Kidney (tissue), 13 donors: ENCODE measurements at regions not wholly inside any gene's neighbourhood (a gene's known extent, or its start where the extent isn't known, plus 50 kb on each side); places are given as distances from the start of the nearest gene placed in this dataset.

Experiments
- DNase-seq, 5 donors: peaks; one replicate each; pipeline ENCODE4 v3.0.0-alpha.2; 2013 to 2020
- FAIRE-seq: peaks from 2 replicates; lab custom pipeline; 2012; peaks lifted over from hg19 to GRCh38; lab: Jason Lieb, UNC
- H3K27ac ChIP-seq, 2 donors: one replicate each; pipeline ENCODE4 v1.7.0; 2013; ENCODE audit warnings: low read depth in 2 of 2, low read length in 2 of 2, inconsistent platforms in 1 of 2
- H3K27me3 ChIP-seq: one replicate; pipeline ENCODE4 v1.7.1; 2013; ENCODE audit warnings: low read length, inconsistent platforms; ENCODE audit not compliant: control insufficient read depth, insufficient read depth
- H3K36me3 ChIP-seq, 3 donors: one replicate each; pipeline versions ENCODE4 v1.7.0 to v1.7.1; 2013; ENCODE audit warnings: low read length in 3 of 3, control low read depth in 1 of 3, inconsistent platforms in 1 of 3; ENCODE audit not compliant: insufficient read depth in 3 of 3, control insufficient read depth in 2 of 3
- H3K4me1 ChIP-seq, 3 donors: one replicate each; pipeline versions ENCODE4 v1.7.0 to v1.7.1; 2013; ENCODE audit warnings: low read length in 3 of 3, inconsistent platforms in 1 of 3, low read depth in 1 of 3; ENCODE audit not compliant: control insufficient read depth in 2 of 3, insufficient read depth in 2 of 3
- H3K4me3 ChIP-seq, 3 donors: one replicate each; pipeline versions ENCODE4 v1.7.0 to v1.8.1; 2013; ENCODE audit warnings: low read length in 3 of 3, control low read depth in 1 of 3, inconsistent platforms in 1 of 3
- H3K9ac ChIP-seq, 3 donors: one replicate each; pipeline versions ENCODE4 v1.7.0 to v1.7.1; 2013; ENCODE audit warnings: low read length in 3 of 3, control low read depth in 1 of 3, inconsistent platforms in 1 of 3
- H3K9me3 ChIP-seq, 3 donors: one replicate each; pipeline versions ENCODE4 v1.7.0 to v1.7.1; 2013; ENCODE audit warnings: low read length in 3 of 3, control low read depth in 1 of 3, inconsistent platforms in 1 of 3; ENCODE audit not compliant: control insufficient read depth in 2 of 3, insufficient read depth in 1 of 3
- CTCF ChIP-seq: IDR thresholded peaks from 3 replicates; pipeline ENCODE4 v1.5.1; 2012; ENCODE audit warnings: mild to moderate bottlenecking, moderate library complexity, borderline replicate concordance; ENCODE audit not compliant: insufficient read depth; ENCODE audit errors: extremely low read depth
- intact Hi-C: fragments of 100-400 bp; cut with DNase I; formaldehyde crosslinking; loops from one replicate; pipeline ENCODE4 v1.11.1; 2022
- donor health status: control.
- donor health status: control.
- donor health status: control.
- donor health status: control.
- donor health status: control.
- donor health status: DM: yes; HTN: yes; CAD: no.
- donor health status: Normal renal cell carcinoma (clear cell type).

DNA sequence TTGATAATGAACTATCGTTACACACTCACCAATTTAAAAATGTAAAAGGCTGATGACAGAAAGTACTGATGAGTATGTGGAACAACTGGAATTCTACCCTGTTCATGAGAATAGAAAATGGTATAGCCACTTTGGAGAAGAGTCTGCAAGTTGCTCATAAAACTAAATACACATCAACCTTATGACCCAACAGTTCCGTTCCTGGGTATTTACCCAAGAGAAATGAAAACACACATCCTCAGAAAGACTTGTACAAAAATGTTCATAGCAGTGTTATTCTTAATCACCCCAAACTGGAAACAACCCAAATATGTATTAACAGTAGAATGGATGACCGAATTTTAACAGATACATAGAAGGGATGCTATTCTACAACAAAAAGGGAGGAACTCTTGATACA, 145.7 kb upstream of the LRFN2 start:
- TF ChIP-seq CTCF = no peak
- no peak for FAIRE-seq

GRCh38 chr6:40728643-40729042, 141.5 kb upstream of the LRFN2 start:
- Histone ChIP-seq H3K9me3 (no peaks in the 10 kb centered on the region), H3K4me3 (no peak overlapping the region), H3K27ac (no peak overlapping the region), H3K4me1 (no peaks in the 10 kb centered on the region), H3K27me3 (no peaks in the 10 kb centered on the region), H3K9ac (no peak overlapping the region), H3K36me3 (no peaks in the 10 kb centered on the region)
- no peak for DNase-seq
- no peak for FAIRE-seq
- intact Hi-C loops = no loop called here
- no peak for TF ChIP-seq CTCF

More for the DNA sequence above, 145.7 kb upstream of the LRFN2 start:
- Histone ChIP-seq H3K4me1 (no peaks in the 10 kb centered on the region), H3K9me3 (no peaks in the 10 kb centered on the region), H3K4me3 (no peak overlapping the region), H3K36me3 (no peaks in the 10 kb centered on the region), H3K9ac (no peak overlapping the region), H3K27ac (no peak overlapping the region), H3K27me3 (no peaks in the 10 kb centered on the region)
- no peak for DNase-seq
- intact Hi-C loops = no loop called here

DNA sequence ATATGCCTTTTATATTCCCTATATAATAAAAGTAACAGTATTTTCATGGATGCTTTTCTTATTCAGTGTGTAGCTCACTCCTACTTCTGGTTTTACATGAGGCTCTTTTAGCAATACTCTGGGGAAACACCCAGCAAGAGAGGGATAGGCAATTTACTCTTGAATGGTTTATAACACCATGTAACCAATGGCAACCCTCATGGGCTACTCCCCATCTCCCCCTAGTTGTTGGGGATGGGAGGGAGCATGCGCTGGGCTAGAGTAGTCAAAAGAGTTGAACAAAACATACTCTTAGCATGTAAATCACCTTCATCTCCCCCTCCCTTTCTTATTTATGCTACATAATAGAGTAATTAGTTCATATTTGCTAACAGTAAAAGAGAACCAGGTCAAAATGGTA, 140.1 kb upstream of the LRFN2 start:
- DNase-seq (no peak), FAIRE-seq (no peak)
- no peak overlapping the region for H3K4me3 ChIP-seq
- no peaks in the 10 kb centered on the region for H3K36me3 ChIP-seq
- H3K27me3 ChIP-seq = no peaks in the 10 kb centered on the region
- TF ChIP-seq CTCF = no peak
- no peaks in the 10 kb centered on the region for H3K9me3 ChIP-seq
- H3K4me1 ChIP-seq = no peaks in the 10 kb centered on the region
- intact Hi-C loops = no loop called here
- H3K9ac ChIP-seq = no peak overlapping the region
- H3K27ac ChIP-seq = no peak overlapping the region

- Histone ChIP-seq H3K9ac (no peak overlapping the region), H3K4me1 (no peaks in the 10 kb centered on the region), H3K9me3 (no peaks in the 10 kb centered on the region), H3K27me3 (no peaks in the 10 kb centered on the region), H3K36me3 (no peaks in the 10 kb centered on the region), H3K4me3 (no peak overlapping the region), H3K27ac (no peak overlapping the region)
- no peak for TF ChIP-seq CTCF
- FAIRE-seq = no peak
- intact Hi-C loops = no loop called here
- no peak for DNase-seq
Measured at GRCh38 chr6:40726853-40727252, 139.7 kb upstream of the LRFN2 start.
